Breast epithelium (tissue), 3 donors: ENCODE measurements at regions not wholly inside any gene's neighbourhood (a gene's known extent, or its start where the extent isn't known, plus 50 kb on each side); places are given as distances from the start of the nearest gene placed in this dataset.

Experiments used
- CTCF ChIP-seq, 3 donors: fragments of 450-650 bp; IDR thresholded peaks; one replicate each; pipeline ENCODE4 v1.5.1; 2016 to 2017; ENCODE audit warnings: antibody characterized with exemption in 3 of 3, mild to moderate bottlenecking in 3 of 3, moderate library complexity in 3 of 3
- POLR2A ChIP-seq: fragments of 450-650 bp; IDR thresholded peaks from one replicate; pipeline ENCODE4 v1.6.1; 2016; ENCODE audit warnings: antibody characterized with exemption, mild to moderate bottlenecking, moderate library complexity
- POLR2AphosphoS5 ChIP-seq, 3 donors: sonication (generic); formaldehyde crosslinking; IDR thresholded peaks; one replicate each; pipeline ENCODE4 v1.6.1; 2017; ENCODE audit warnings: antibody characterized with exemption in 3 of 3

GRCh38 chr5:40235471-40236400 is 444.0 kb upstream of the PTGER4 start:
- TF ChIP-seq POLR2AphosphoS5 (IDR thresholded peaks at IDR 0.05) (no peak), POLR2A (no peak), CTCF (IDR thresholded peaks at IDR 0.05) (no peak)
